PC-9 (cell line): ENCODE measurements at regions not wholly inside any gene's neighbourhood (a gene's known extent, or its start where the extent isn't known, plus 50 kb on each side); places are given as distances from the start of the nearest gene placed in this dataset.

Experiments used
- BruUV-seq: library from RNA; stranded (reverse); fragments of 400-500 nt; replicated peaks from 2 replicates; lab custom pipeline; 2021; lab: Mats Ljungman, UMichigan
- CTCF ChIA-PET: fragments of 300-600 bp; sonication (Branson Sonifier 250); formaldehyde crosslinking; loops from one replicate; lab custom pipeline; 2022; ENCODE audit warnings: antibody characterized with exemption; lab: Charles Lee
- POLR2A ChIA-PET: fragments of 300-600 bp; sonication (Branson Sonifier 250); formaldehyde crosslinking; loops from one replicate; lab custom pipeline; 2022; ENCODE audit warnings: antibody characterized with exemption; ENCODE audit not compliant: unreplicated experiment; lab: Charles Lee
- DNase-seq, 2 experiments: peaks; one replicate each; pipeline versions ENCODE4 v3.0.0 to v3.0.0-alpha.2; 2015 to 2022; ENCODE audit warnings: mixed read lengths in 1 of 2
- H2AFZ ChIP-seq: fragments of 200-600 bp; sonication (generic); 2 replicates; pipeline ENCODE4 v1.8.1; 2017; ENCODE audit warnings: antibody characterized with exemption
- H3F3A ChIP-seq: fragments of 200-600 bp; sonication (generic); 2 replicates; pipeline ENCODE4 v1.8.1; 2017; ENCODE audit warnings: antibody characterized with exemption, mild to moderate bottlenecking, low read depth; ENCODE audit not compliant: insufficient read depth
- H3K27ac ChIP-seq: fragments of 200-600 bp; sonication (generic); 2 replicates; pipeline ENCODE4 v1.6.1; 2016; ENCODE audit warnings: mixed run types
- H3K27me3 ChIP-seq: fragments of 200-600 bp; sonication (generic); 2 replicates; pipeline ENCODE4 v1.6.1; 2016; ENCODE audit warnings: low read depth, mixed run types; ENCODE audit not compliant: insufficient read depth
- H3K36me3 ChIP-seq: fragments of 200-600 bp; sonication (generic); 2 replicates; pipeline ENCODE4 v1.6.1; 2016; ENCODE audit warnings: low read depth, mixed run types
- H3K4me1 ChIP-seq: fragments of 200-600 bp; sonication (generic); replicated peaks from 2 replicates; pipeline ENCODE4 v1.6.1; 2016; ENCODE audit warnings: mixed run types; ENCODE audit not compliant: insufficient read depth
- H3K4me2 ChIP-seq: fragments of 200-600 bp; sonication (generic); 2 replicates; pipeline ENCODE4 v1.6.1; 2017; ENCODE audit warnings: mixed run types
- H3K4me3 ChIP-seq: fragments of 200-600 bp; sonication (generic); 2 replicates; pipeline ENCODE4 v1.6.1; 2016; ENCODE audit warnings: mixed run types
- H3K79me2 ChIP-seq: fragments of 200-600 bp; sonication (generic); 2 replicates; pipeline ENCODE4 v1.6.1; 2017; ENCODE audit warnings: low read depth, mixed run types
- H3K9me2 ChIP-seq: fragments of 200-600 bp; sonication (generic); 2 replicates; pipeline ENCODE4 v1.8.1; 2017; ENCODE audit warnings: mild to moderate bottlenecking; ENCODE audit not compliant: insufficient read depth
- H3K9me3 ChIP-seq: fragments of 200-600 bp; sonication (generic); 2 replicates; pipeline ENCODE4 v1.8.1; 2016; ENCODE audit warnings: low read depth; ENCODE audit not compliant: insufficient read depth
- H4K20me1 ChIP-seq: fragments of 200-600 bp; sonication (generic); 2 replicates; pipeline ENCODE4 v1.8.1; 2017; ENCODE audit not compliant: insufficient read depth
- CTCF ChIP-seq: fragments of 200-600 bp; sonication (generic); conservative IDR thresholded peaks from 2 replicates; pipeline ENCODE4 v1.6.1; 2017; ENCODE audit warnings: mixed run types, antibody characterized with exemption, mild to moderate bottlenecking, moderate library complexity
- EZH2 ChIP-seq: fragments of 200-600 bp; sonication (generic); IDR thresholded peaks from 2 replicates; pipeline ENCODE4 v1.8.0; 2017; ENCODE audit warnings: antibody characterized with exemption, low read depth
- intact Hi-C: fragments of 100-400 bp; cut with micrococcal nuclease; formaldehyde crosslinking; loops from one replicate; pipeline ENCODE4 v1.10.0; 2022; ENCODE audit not compliant: unreplicated experiment

GRCh38 chr7:89503281-89503680 lies 651.0 kb upstream of the STEAP1 start:
- DNase-seq = no peak
- Histone ChIP-seq H3K9me2 (no peaks in the 10 kb centered on the region), H3K4me2 (no peak overlapping the region), H4K20me1 (no peaks in the 10 kb centered on the region; the same call in 1 of the 2 replicates), H3K27me3 (no peaks in the 10 kb centered on the region), H3K4me1 (no peaks in the 10 kb centered on the region), H3K79me2 (no peaks in the 10 kb centered on the region), H3K36me3 (no peaks in the 10 kb centered on the region), H3F3A (no peaks in the 10 kb centered on the region), H2AFZ (no peak overlapping the region), H3K27ac (no peak overlapping the region), H3K9me3 (no peaks in the 10 kb centered on the region), H3K4me3 (no peak overlapping the region)
- POLR2A ChIA-PET = no interaction called here
- CTCF ChIA-PET = no interaction called here
- intact Hi-C loops = no loop called here
- TF ChIP-seq EZH2 = no peak
- BruUV-seq = no TSS peak

GRCh38 chr7:89507034-89507433 lies 647.2 kb upstream of the STEAP1 start:
- no peaks in the 10 kb centered on the region for H3F3A ChIP-seq
- BruUV-seq = no TSS peak
- H3K79me2 ChIP-seq = no peaks in the 10 kb centered on the region
- no peak overlapping the region for H2AFZ ChIP-seq
- H3K27me3 ChIP-seq = no peaks in the 10 kb centered on the region
- POLR2A ChIA-PET = no interaction called here
- no peaks in the 10 kb centered on the region for H4K20me1 ChIP-seq
- CTCF ChIA-PET = no interaction called here
- intact Hi-C loops = no loop called here
- no peak overlapping the region for H3K27ac ChIP-seq
- no peaks in the 10 kb centered on the region for H3K9me3 ChIP-seq
- H3K36me3 ChIP-seq = no peaks in the 10 kb centered on the region
- no peaks in the 10 kb centered on the region for H3K9me2 ChIP-seq
- no peaks in the 10 kb centered on the region for H3K4me1 ChIP-seq
- TF ChIP-seq CTCF (no peak), EZH2 (no peak)
- no peak overlapping the region for H3K4me2 ChIP-seq
- H3K4me3 ChIP-seq = no peak overlapping the region
- no peak for DNase-seq

- TF ChIP-seq EZH2 (no peak), CTCF (no peak)
- no peaks in the 10 kb centered on the region for H3K27me3 ChIP-seq
- H3K9me2 ChIP-seq = no peaks in the 10 kb centered on the region
- intact Hi-C loops = no loop called here
- ChIA-PET POLR2A (no interaction called here), CTCF (no interaction called here)
- no peaks in the 10 kb centered on the region for H3K79me2 ChIP-seq
- no peaks in the 10 kb centered on the region for H3K4me1 ChIP-seq
- H3K27ac ChIP-seq = no peak overlapping the region
- no peaks in the 10 kb centered on the region for H3K9me3 ChIP-seq
- no peak overlapping the region for H2AFZ ChIP-seq
- H3K4me2 ChIP-seq = no peak overlapping the region
- DNase-seq = no peak
- H3K36me3 ChIP-seq = no peaks in the 10 kb centered on the region
- H4K20me1 ChIP-seq = no peaks in the 10 kb centered on the region
- BruUV-seq = no TSS peak
- H3K4me3 ChIP-seq = no peak overlapping the region
- H3F3A ChIP-seq = no peaks in the 10 kb centered on the region
Observed at GRCh38 chr7:89511900-89512299, 642.4 kb upstream of the STEAP1 start.

- TF ChIP-seq EZH2 (no peak), CTCF (no peak)
- H3K36me3 ChIP-seq = no peaks in the 10 kb centered on the region
- H3K79me2 ChIP-seq = no peaks in the 10 kb centered on the region
- CTCF ChIA-PET = no interaction called here
- no peak overlapping the region for H3K4me3 ChIP-seq
- DNase-seq = no peak
- no peaks in the 10 kb centered on the region for H3K9me3 ChIP-seq
- H3K27me3 ChIP-seq = no peaks in the 10 kb centered on the region
- BruUV-seq = no TSS peak
- intact Hi-C loops = no loop called here
- H4K20me1 ChIP-seq = no peaks in the 10 kb centered on the region
- H2AFZ ChIP-seq = no peak overlapping the region
- no peak overlapping the region for H3K4me2 ChIP-seq
- no peaks in the 10 kb centered on the region for H3K9me2 ChIP-seq
- H3F3A ChIP-seq = no peaks in the 10 kb centered on the region
- POLR2A ChIA-PET = no interaction called here
- no peak overlapping the region for H3K27ac ChIP-seq
- no peaks in the 10 kb centered on the region for H3K4me1 ChIP-seq
Observed at GRCh38 chr7:89514970-89515369, 639.3 kb upstream of the STEAP1 start.
